Endodermal cell (in vitro differentiated cells): ENCODE measurements at regions not wholly inside any gene's neighbourhood (a gene's known extent, or its start where the extent isn't known, plus 50 kb on each side); places are given as distances from the start of the nearest gene placed in this dataset.

Experiments used
- DNase-seq: peaks from one replicate; pipeline ENCODE4 v3.0.0-alpha.2; 2017
- H3K27ac ChIP-seq: 2 replicates; pipeline ENCODE4 v1.5.1; 2013; ENCODE audit warnings: mild to moderate bottlenecking, low read depth, low read length, moderate library complexity
- H3K27me3 ChIP-seq: 2 replicates; pipeline ENCODE4 v1.6.1; 2013; ENCODE audit warnings: mild to moderate bottlenecking, low read length, moderate library complexity; ENCODE audit not compliant: insufficient read depth, control insufficient read depth, poor library complexity, severe bottlenecking
- H3K36me3 ChIP-seq: 2 replicates; pipeline ENCODE4 v1.7.0; 2013; ENCODE audit warnings: mild to moderate bottlenecking, low read length, moderate library complexity; ENCODE audit not compliant: control insufficient read depth, insufficient read depth
- H3K4me1 ChIP-seq: one replicate; pipeline ENCODE4 v1.7.0; 2013; ENCODE audit warnings: low read length; ENCODE audit not compliant: control insufficient read depth, insufficient read depth
- H3K4me3 ChIP-seq: 2 replicates; pipeline ENCODE4 v1.5.1; 2013; ENCODE audit warnings: mild to moderate bottlenecking, low read length, moderate library complexity
- H3K9ac ChIP-seq: 2 replicates; pipeline ENCODE4 v1.6.1; 2013; ENCODE audit warnings: mild to moderate bottlenecking, low read length, moderate library complexity; ENCODE audit not compliant: poor library complexity, severe bottlenecking; ENCODE audit errors: extremely low read depth
- H3K9me3 ChIP-seq: 2 replicates; pipeline ENCODE4 v1.6.1; 2013; ENCODE audit warnings: mild to moderate bottlenecking, low read length, moderate library complexity; ENCODE audit not compliant: control insufficient read depth
- H3K27ac Mint-ChIP-seq: 2 replicates; pipeline ENCODE4 v1.8.0; 2020; ENCODE audit warnings: mixed read lengths
- H3K27me3 Mint-ChIP-seq: 2 replicates; pipeline ENCODE4 v1.8.0; 2021; ENCODE audit warnings: mild to moderate bottlenecking, mixed read lengths; ENCODE audit not compliant: insufficient read depth
- H3K36me3 Mint-ChIP-seq: 2 replicates; pipeline ENCODE4 v1.8.0; 2020; ENCODE audit warnings: low read depth, mixed read lengths
- H3K4me1 Mint-ChIP-seq: 2 replicates; pipeline ENCODE4 v1.8.0; 2020; ENCODE audit warnings: mixed read lengths
- H3K4me3 Mint-ChIP-seq: 2 replicates; pipeline ENCODE4 v1.8.0; 2020; ENCODE audit warnings: mild to moderate bottlenecking, moderate library complexity, mixed read lengths
- H3K9me3 Mint-ChIP-seq: 2 replicates; pipeline ENCODE4 v1.8.0; 2020; ENCODE audit warnings: mild to moderate bottlenecking, mixed read lengths
- CTCF ChIP-seq: fragments of 200-600 bp; sonication (generic); conservative IDR thresholded peaks from 2 replicates; pipeline ENCODE4 v1.5.0; 2021; ENCODE audit warnings: antibody characterized with exemption, mild to moderate bottlenecking
- WGBS, 2 experiments: methylation state at CpG; one replicate each; pipeline versions ENCODE4 v1.1.5 to v1.1.7; 2013; ENCODE audit warnings: missing lambda C conversion rate in 2 of 2, mixed read lengths in 1 of 2; ENCODE audit not compliant: insufficient coverage in 1 of 2, insufficient read length in 1 of 2; 5-methylcytosine and 5-hydroxymethylcytosine counted together

- Mint-ChIP-seq H3K9me3 (peaks cover 15% of the 10 kb centered on the region), H3K27ac (no peak overlapping the region), H3K4me1 (peaks cover 3% of the 10 kb centered on the region), H3K36me3 (no peaks in the 10 kb centered on the region), H3K27me3 (peaks cover 6% of the 10 kb centered on the region), H3K4me3 (no peak overlapping the region)
- Histone ChIP-seq H3K4me3 (no peak overlapping the region), H3K36me3 (no peaks in the 10 kb centered on the region), H3K27me3 (peaks cover 7% of the 10 kb centered on the region), H3K27ac (no peak overlapping the region), H3K9ac (no peak overlapping the region), H3K4me1 (no peaks in the 10 kb centered on the region), H3K9me3 (no peaks in the 10 kb centered on the region)
- no peak for DNase-seq
- TF ChIP-seq CTCF, result no peak
- 93 to 94% methylated on average over 6 to 7 of the region's 8 CpGs for WGBS, 2 experiments
Observed at GRCh38 chr11:56848141-56848809, 99.8 kb upstream of the OR9G4 start.

GRCh38 chr11:56846631-56847576 is 98.4 kb upstream of the OR9G4 start:
- peaks cover 15% of the 10 kb centered on the region for H3K9me3 Mint-ChIP-seq

More at GRCh38 chr11:56846631-56847576, 98.4 kb upstream of the OR9G4 start:
- Mint-ChIP-seq H3K27ac (no peak overlapping the region), H3K36me3 (no peaks in the 10 kb centered on the region), H3K27me3 (peaks cover 6% of the 10 kb centered on the region), H3K4me3 (no peak overlapping the region), H3K4me1 (peaks cover 7% of the 10 kb centered on the region)
- Histone ChIP-seq H3K36me3 (no peaks in the 10 kb centered on the region), H3K27me3 (peaks cover 7% of the 10 kb centered on the region), H3K9ac (no peak overlapping the region), H3K4me3 (no peak overlapping the region), H3K9me3 (no peaks in the 10 kb centered on the region), H3K4me1 (no peaks in the 10 kb centered on the region), H3K27ac (no peak overlapping the region)
- TF ChIP-seq CTCF, result no peak
- DNase-seq, result no peak
- WGBS, 2 experiments, result 91 to 96% methylated on average over 4 to 8 of the region's 8 CpGs
